ENCODE measurements at regions not wholly inside any gene's neighbourhood (a gene's known extent, or its start where the extent isn't known, plus 50 kb on each side); places are given as distances from the start of the nearest gene placed in this dataset.

DNA sequence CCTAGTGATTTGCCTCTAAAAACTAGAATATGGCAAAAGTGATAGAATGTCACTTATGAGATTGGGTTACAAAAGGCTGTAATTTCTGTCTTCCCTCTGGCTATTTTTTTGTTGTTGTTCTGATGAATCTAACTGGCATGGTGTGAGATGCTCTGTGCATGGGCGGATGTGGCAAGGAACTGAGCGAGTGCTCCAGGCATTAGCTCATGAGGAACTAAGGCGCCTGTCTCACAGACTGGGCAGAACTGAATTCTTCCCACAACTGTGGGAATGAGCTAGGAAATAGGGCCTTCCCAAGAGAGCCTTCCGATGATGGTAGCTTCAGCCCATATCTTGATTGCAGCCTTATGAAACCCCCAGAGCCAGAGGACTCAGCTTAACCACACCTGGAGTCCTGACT is 222.5 kb downstream of the NR2F2 start:
- TF ChIP-seq, protein P1, sequence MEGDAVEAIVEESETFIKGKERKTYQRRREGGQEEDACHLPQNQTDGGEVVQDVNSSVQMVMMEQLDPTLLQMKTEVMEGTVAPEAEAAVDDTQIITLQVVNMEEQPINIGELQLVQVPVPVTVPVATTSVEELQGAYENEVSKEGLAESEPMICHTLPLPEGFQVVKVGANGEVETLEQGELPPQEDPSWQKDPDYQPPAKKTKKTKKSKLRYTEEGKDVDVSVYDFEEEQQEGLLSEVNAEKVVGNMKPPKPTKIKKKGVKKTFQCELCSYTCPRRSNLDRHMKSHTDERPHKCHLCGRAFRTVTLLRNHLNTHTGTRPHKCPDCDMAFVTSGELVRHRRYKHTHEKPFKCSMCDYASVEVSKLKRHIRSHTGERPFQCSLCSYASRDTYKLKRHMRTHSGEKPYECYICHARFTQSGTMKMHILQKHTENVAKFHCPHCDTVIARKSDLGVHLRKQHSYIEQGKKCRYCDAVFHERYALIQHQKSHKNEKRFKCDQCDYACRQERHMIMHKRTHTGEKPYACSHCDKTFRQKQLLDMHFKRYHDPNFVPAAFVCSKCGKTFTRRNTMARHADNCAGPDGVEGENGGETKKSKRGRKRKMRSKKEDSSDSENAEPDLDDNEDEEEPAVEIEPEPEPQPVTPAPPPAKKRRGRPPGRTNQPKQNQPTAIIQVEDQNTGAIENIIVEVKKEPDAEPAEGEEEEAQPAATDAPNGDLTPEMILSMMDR (IDR thresholded peaks at IDR 0.05; ENCODE audit: low read depth, low read length): no peak
- no peak for TF ChIP-seq EZH2phosphoT487 (IDR thresholded peaks at IDR 0.05; ENCODE audit: low read depth)

All from OCI-LY3 (cell line).